GM12878 (cell line): ENCODE measurements at regions not wholly inside any gene's neighbourhood (a gene's known extent, or its start where the extent isn't known, plus 50 kb on each side); places are given as distances from the start of the nearest gene placed in this dataset.

ENCODE experiments used
- ATAC-seq: fragments of 200-7000 bp; cut with Tn5 transposase; 3 replicates; pipeline ENCODE4 v1.9.1; 2020; ENCODE audit warnings: mild to moderate bottlenecking, moderate library complexity
- BruUV-seq: library from RNA; stranded (reverse); fragments of 400-500 nt; replicated peaks from 2 replicates; lab custom pipeline; 2021; lab: Mats Ljungman, UMichigan
- CTCF ChIA-PET: fragments of 300-600 bp; sonication (Branson Sonifier 250); formaldehyde crosslinking; extraction: SDS; loops from one replicate; lab custom pipeline; 2021; ENCODE audit warnings: inconsistent platforms; lab: Yijun Ruan, JAX
- POLR2A ChIA-PET: fragments of 350-600 bp; formaldehyde crosslinking; extraction: SDS; loops from one replicate; lab custom pipeline; 2021; ENCODE audit warnings: inconsistent platforms; lab: Charles Lee
- RAD21 ChIA-PET: fragments of 300-600 bp; sonication (Branson Sonifier 250); formaldehyde crosslinking; loops from one replicate; lab custom pipeline; 2023; ENCODE audit warnings: antibody characterized with exemption; ENCODE audit not compliant: unreplicated experiment; lab: Charles Lee
- SMC1A ChIA-PET: fragments of 300-600 bp; sonication (Branson Sonifier 250); formaldehyde crosslinking; loops from one replicate; lab custom pipeline; 2023; ENCODE audit not compliant: unreplicated experiment, uncharacterized antibody; lab: Charles Lee
- DNase-seq: peaks from one replicate; pipeline ENCODE4 v3.0.0-alpha.2; 2011; ENCODE audit warnings: low read depth, low spot score
- FAIRE-seq: peaks from 3 replicates; lab custom pipeline; 2011; peaks lifted over from hg19 to GRCh38; lab: Jason Lieb, UNC
- H2AFZ ChIP-seq: 2 replicates; pipeline ENCODE4 v1.6.0; 2011; ENCODE audit warnings: low read depth, low read length, control low read depth; ENCODE audit not compliant: control insufficient read depth
- H3K27ac ChIP-seq: 2 replicates; pipeline ENCODE4 v1.5.1; 2011; ENCODE audit warnings: control low read depth; ENCODE audit not compliant: control insufficient read depth, insufficient read depth
- H3K27me3 ChIP-seq, 2 experiments: replicated peaks in 1 of 2; 2 replicates each; pipeline versions ENCODE4 v1.6.0 to v1.6.1; 2011; ENCODE audit warnings: low read length in 1 of 2; ENCODE audit not compliant: control insufficient read depth in 2 of 2, insufficient read depth in 2 of 2
- H3K36me3 ChIP-seq, 2 experiments: 2 replicates each; pipeline ENCODE4 v1.5.1; 2011; ENCODE audit warnings: low read length in 1 of 2; ENCODE audit not compliant: control insufficient read depth in 2 of 2, insufficient read depth in 2 of 2
- H3K4me1 ChIP-seq: 2 replicates; pipeline ENCODE4 v1.6.1; 2011; ENCODE audit warnings: mild to moderate bottlenecking, low read length, moderate library complexity, mixed read lengths; ENCODE audit not compliant: control insufficient read depth, insufficient read depth
- H3K4me2 ChIP-seq: 2 replicates; pipeline ENCODE4 v1.6.0; 2011; ENCODE audit warnings: control low read depth; ENCODE audit not compliant: control insufficient read depth, insufficient read depth
- H3K4me3 ChIP-seq: fragments of 200-600 bp; sonication (generic); 2 replicates; pipeline ENCODE4 v1.5.1; 2016
- H3K79me2 ChIP-seq: 2 replicates; pipeline ENCODE4 v1.6.0; 2011; ENCODE audit warnings: low read length; ENCODE audit not compliant: control insufficient read depth, insufficient read depth
- H3K9ac ChIP-seq: 2 replicates; pipeline ENCODE4 v1.8.0; 2011; ENCODE audit warnings: low read length, control low read depth, mixed read lengths; ENCODE audit not compliant: control insufficient read depth, insufficient read depth
- H3K9me3 ChIP-seq: replicated peaks from 3 replicates; pipeline ENCODE4 v1.5.1; 2011; ENCODE audit warnings: mild to moderate bottlenecking, low read length; ENCODE audit not compliant: control insufficient read depth, insufficient read depth
- H4K20me1 ChIP-seq: 2 replicates; pipeline ENCODE4 v1.6.0; 2011; ENCODE audit not compliant: control insufficient read depth, insufficient read depth
- FOS ChIP-seq: IDR thresholded peaks from 3 replicates; pipeline ENCODE4 v1.6.1; 2011; ENCODE audit warnings: borderline replicate concordance; ENCODE audit not compliant: insufficient read length; ENCODE audit errors: extremely low read depth
- IKZF2 ChIP-seq, 2 experiments: fragments of 450-650 bp; IDR thresholded peaks; 2 replicates each; pipeline ENCODE4 v1.6.1; 2017; ENCODE audit warnings: mild to moderate bottlenecking in 2 of 2, moderate library complexity in 2 of 2
- MEF2A ChIP-seq: IDR thresholded peaks from 2 replicates; pipeline ENCODE4 v1.6.1; 2011; ENCODE audit warnings: low read depth, mild to moderate bottlenecking, low read length, moderate library complexity; ENCODE audit not compliant: insufficient read depth
- MTA2 ChIP-seq: fragments of 450-650 bp; IDR thresholded peaks from 2 replicates; pipeline ENCODE4 v1.6.1; 2016; ENCODE audit warnings: low read depth, mild to moderate bottlenecking, moderate library complexity
- NFYB ChIP-seq: IDR thresholded peaks from 2 replicates; pipeline ENCODE4 v1.6.1; 2011; ENCODE audit warnings: low read depth, mild to moderate bottlenecking, low read length, improper control_type of control experiment, moderate library complexity; ENCODE audit not compliant: insufficient read depth
- NRF1 ChIP-seq: conservative IDR thresholded peaks from 2 replicates; pipeline ENCODE4 v1.6.1; 2011; ENCODE audit warnings: mild to moderate bottlenecking, low read depth, low read length, improper control_type of control experiment
- PML ChIP-seq: IDR thresholded peaks from 2 replicates; pipeline ENCODE4 v1.6.1; 2012; ENCODE audit warnings: low read length, inconsistent platforms
- SUZ12 ChIP-seq: fragments of 200-600 bp; sonication (generic); IDR thresholded peaks from one replicate; pipeline ENCODE4 v1.6.1; 2018; ENCODE audit warnings: antibody characterized with exemption, mild to moderate bottlenecking; ENCODE audit not compliant: unreplicated experiment
- ZBTB4 ChIP-seq: fragments of 450-650 bp; formaldehyde crosslinking; IDR thresholded peaks from 2 replicates; pipeline ENCODE4 v1.4.0; 2022; ENCODE audit warnings: mild to moderate bottlenecking, moderate library complexity
- ZNF274 ChIP-seq: IDR thresholded peaks from one replicate; pipeline ENCODE4 v1.8.0; 2011; ENCODE audit not compliant: insufficient read length, insufficient read depth
- ZZZ3 ChIP-seq: IDR thresholded peaks from 2 replicates; pipeline ENCODE4 v1.6.1; 2011; ENCODE audit warnings: low read depth; ENCODE audit not compliant: control insufficient read depth, insufficient read length
- in situ Hi-C: fragments of 300-500 bp; cut with MboI; formaldehyde crosslinking; loops from 9 replicates; pipeline ENCODE4 v1.14.3; 2018; ENCODE audit warnings: mixed read lengths
- intact Hi-C: fragments of 100-400 bp; cut with micrococcal nuclease; formaldehyde crosslinking; loops from one replicate; pipeline ENCODE4 v1.14.2; 2022; ENCODE audit not compliant: unreplicated experiment
- TF ChIP-seq, protein P1 (sequence below): fragments of 450-650 bp; formaldehyde crosslinking; IDR thresholded peaks from 2 replicates; pipeline ENCODE4 v1.5.0; 2022; ENCODE audit warnings: mild to moderate bottlenecking, missing genetic modification characterization
- TF ChIP-seq, protein P2 (sequence below): IDR thresholded peaks from 2 replicates; pipeline ENCODE4 v1.6.1; 2012; ENCODE audit warnings: low read depth, low read length, improper control_type of control experiment
- TF ChIP-seq, protein P3 (sequence below): fragments of 450-650 bp; IDR thresholded peaks from 2 replicates; pipeline ENCODE4 v1.6.1; 2017; ENCODE audit warnings: low read depth, mild to moderate bottlenecking, moderate library complexity

GRCh38 chr3:81375921-81376320 is 385.5 kb downstream of the GBE1 start:
- in situ Hi-C loops (no loop called here), intact Hi-C loops (no loop called here)
- Histone ChIP-seq H2AFZ (no peak overlapping the region), H3K27ac (no peak overlapping the region), H3K4me2 (no peak overlapping the region), H4K20me1 (no peaks in the 10 kb centered on the region), H3K9ac (no peak overlapping the region), H3K9me3 (no peaks in the 10 kb centered on the region), H3K4me1 (no peaks in the 10 kb centered on the region), H3K36me3 (no peaks in the 10 kb centered on the region), H3K4me3 (no peak overlapping the region), H3K79me2 (no peaks in the 10 kb centered on the region), H3K27me3 (no peaks in the 10 kb centered on the region)
- FAIRE-seq, result no peak
- no TSS peak for BruUV-seq
- DNase-seq, result no peak
- CTCF ChIA-PET, result no interaction called here
- SMC1A ChIA-PET, result interaction anchor here (1.1 kb wide), 1 partner anchor 26 kb away, joined by 3 read pairs; no protein-coding TSS in a partner anchor
- RAD21 ChIA-PET, result no interaction called here
- TF ChIP-seq NFYB (no peak), ZZZ3 (no peak), PML (no peak), SUZ12 (no peak), FOS (no peak), IKZF2 (IDR thresholded peaks at IDR 0.05) (no peak), MTA2 (no peak), MEF2A (no peak), ZNF274 (no peak), NRF1 (no peak), ZBTB4 (CRISPR knock-in tag) (no peak)
- TF ChIP-seq, protein P1, sequence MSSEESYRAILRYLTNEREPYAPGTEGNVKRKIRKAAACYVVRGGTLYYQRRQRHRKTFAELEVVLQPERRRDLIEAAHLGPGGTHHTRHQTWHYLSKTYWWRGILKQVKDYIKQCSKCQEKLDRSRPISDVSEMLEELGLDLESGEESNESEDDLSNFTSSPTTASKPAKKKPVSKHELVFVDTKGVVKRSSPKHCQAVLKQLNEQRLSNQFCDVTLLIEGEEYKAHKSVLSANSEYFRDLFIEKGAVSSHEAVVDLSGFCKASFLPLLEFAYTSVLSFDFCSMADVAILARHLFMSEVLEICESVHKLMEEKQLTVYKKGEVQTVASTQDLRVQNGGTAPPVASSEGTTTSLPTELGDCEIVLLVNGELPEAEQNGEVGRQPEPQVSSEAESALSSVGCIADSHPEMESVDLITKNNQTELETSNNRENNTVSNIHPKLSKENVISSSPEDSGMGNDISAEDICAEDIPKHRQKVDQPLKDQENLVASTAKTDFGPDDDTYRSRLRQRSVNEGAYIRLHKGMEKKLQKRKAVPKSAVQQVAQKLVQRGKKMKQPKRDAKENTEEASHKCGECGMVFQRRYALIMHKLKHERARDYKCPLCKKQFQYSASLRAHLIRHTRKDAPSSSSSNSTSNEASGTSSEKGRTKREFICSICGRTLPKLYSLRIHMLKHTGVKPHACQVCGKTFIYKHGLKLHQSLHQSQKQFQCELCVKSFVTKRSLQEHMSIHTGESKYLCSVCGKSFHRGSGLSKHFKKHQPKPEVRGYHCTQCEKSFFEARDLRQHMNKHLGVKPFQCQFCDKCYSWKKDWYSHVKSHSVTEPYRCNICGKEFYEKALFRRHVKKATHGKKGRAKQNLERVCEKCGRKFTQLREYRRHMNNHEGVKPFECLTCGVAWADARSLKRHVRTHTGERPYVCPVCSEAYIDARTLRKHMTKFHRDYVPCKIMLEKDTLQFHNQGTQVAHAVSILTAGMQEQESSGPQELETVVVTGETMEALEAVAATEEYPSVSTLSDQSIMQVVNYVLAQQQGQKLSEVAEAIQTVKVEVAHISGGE (CRISPR knock-in tag), result no peak
- TF ChIP-seq, protein P2, sequence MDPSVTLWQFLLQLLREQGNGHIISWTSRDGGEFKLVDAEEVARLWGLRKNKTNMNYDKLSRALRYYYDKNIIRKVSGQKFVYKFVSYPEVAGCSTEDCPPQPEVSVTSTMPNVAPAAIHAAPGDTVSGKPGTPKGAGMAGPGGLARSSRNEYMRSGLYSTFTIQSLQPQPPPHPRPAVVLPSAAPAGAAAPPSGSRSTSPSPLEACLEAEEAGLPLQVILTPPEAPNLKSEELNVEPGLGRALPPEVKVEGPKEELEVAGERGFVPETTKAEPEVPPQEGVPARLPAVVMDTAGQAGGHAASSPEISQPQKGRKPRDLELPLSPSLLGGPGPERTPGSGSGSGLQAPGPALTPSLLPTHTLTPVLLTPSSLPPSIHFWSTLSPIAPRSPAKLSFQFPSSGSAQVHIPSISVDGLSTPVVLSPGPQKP, result no peak
- TF ChIP-seq, protein P3, sequence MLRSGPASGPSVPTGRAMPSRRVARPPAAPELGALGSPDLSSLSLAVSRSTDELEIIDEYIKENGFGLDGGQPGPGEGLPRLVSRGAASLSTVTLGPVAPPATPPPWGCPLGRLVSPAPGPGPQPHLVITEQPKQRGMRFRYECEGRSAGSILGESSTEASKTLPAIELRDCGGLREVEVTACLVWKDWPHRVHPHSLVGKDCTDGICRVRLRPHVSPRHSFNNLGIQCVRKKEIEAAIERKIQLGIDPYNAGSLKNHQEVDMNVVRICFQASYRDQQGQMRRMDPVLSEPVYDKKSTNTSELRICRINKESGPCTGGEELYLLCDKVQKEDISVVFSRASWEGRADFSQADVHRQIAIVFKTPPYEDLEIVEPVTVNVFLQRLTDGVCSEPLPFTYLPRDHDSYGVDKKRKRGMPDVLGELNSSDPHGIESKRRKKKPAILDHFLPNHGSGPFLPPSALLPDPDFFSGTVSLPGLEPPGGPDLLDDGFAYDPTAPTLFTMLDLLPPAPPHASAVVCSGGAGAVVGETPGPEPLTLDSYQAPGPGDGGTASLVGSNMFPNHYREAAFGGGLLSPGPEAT, result no peak
- no peak for ATAC-seq
- POLR2A ChIA-PET, result no interaction called here
